DND-41 (cell line): ENCODE measurements at regions not wholly inside any gene's neighbourhood (a gene's known extent, or its start where the extent isn't known, plus 50 kb on each side); places are given as distances from the start of the nearest gene placed in this dataset.

Source experiments
- ATAC-seq: fragments of 200-7000 bp; cut with Tn5 transposase; 3 replicates; pipeline ENCODE4 v1.9.1; 2021; ENCODE audit warnings: low read depth; ENCODE audit not compliant: insufficient read depth
- DNase-seq: peaks from one replicate; pipeline ENCODE4 v3.0.0-alpha.2; 2020
- H2AFZ ChIP-seq: 2 replicates; pipeline ENCODE4 v1.6.0; 2012; ENCODE audit warnings: low read depth, low read length
- H3K27ac ChIP-seq: 2 replicates; pipeline ENCODE4 v1.5.1; 2012; ENCODE audit warnings: low read length, inconsistent platforms
- H3K27me3 ChIP-seq: fragments of 200-600 bp; sonication (generic); 2 replicates; pipeline ENCODE4 v1.6.0; 2012; ENCODE audit warnings: low read length, mild to moderate bottlenecking, inconsistent platforms; ENCODE audit not compliant: insufficient read depth, poor library complexity
- H3K36me3 ChIP-seq: 2 replicates; pipeline ENCODE4 v1.5.1; 2012; ENCODE audit warnings: low read length, inconsistent platforms; ENCODE audit not compliant: insufficient read depth
- H3K4me1 ChIP-seq: 2 replicates; pipeline ENCODE4 v1.5.1; 2012; ENCODE audit warnings: mild to moderate bottlenecking, low read length; ENCODE audit not compliant: insufficient read depth
- H3K4me2 ChIP-seq: 2 replicates; pipeline ENCODE4 v1.6.0; 2012; ENCODE audit warnings: mild to moderate bottlenecking, moderate library complexity, low read length, inconsistent platforms; ENCODE audit not compliant: insufficient read depth
- H3K4me3 ChIP-seq, 2 experiments: fragments of 200-600 bp in 1 of 2; shearing (Covaris generic) in 1 of 2; 2 replicates each; pipeline ENCODE4 v1.5.1; 2012 to 2016; ENCODE audit warnings: inconsistent platforms in 2 of 2, low read length in 2 of 2, mild to moderate bottlenecking in 2 of 2, low read depth in 1 of 2, moderate library complexity in 1 of 2
- H3K79me2 ChIP-seq: 2 replicates; pipeline ENCODE4 v1.6.0; 2012; ENCODE audit warnings: low read length, inconsistent platforms; ENCODE audit not compliant: insufficient read depth
- H3K9ac ChIP-seq: 2 replicates; pipeline ENCODE4 v1.6.0; 2012; ENCODE audit warnings: low read depth, mild to moderate bottlenecking, inconsistent platforms, low read length, moderate library complexity
- H3K9me3 ChIP-seq: 2 replicates; pipeline ENCODE4 v1.5.1; 2012; ENCODE audit warnings: low read length, moderate library complexity, mild to moderate bottlenecking, inconsistent platforms; ENCODE audit not compliant: insufficient read depth, severe bottlenecking
- H4K20me1 ChIP-seq: 2 replicates; pipeline ENCODE4 v1.6.0; 2012; ENCODE audit warnings: low read length; ENCODE audit not compliant: insufficient read depth
- EZH2 ChIP-seq: IDR thresholded peaks from 3 replicates; pipeline ENCODE4 v1.6.1; 2012; ENCODE audit warnings: borderline replicate concordance, low read depth, mild to moderate bottlenecking, moderate library complexity, low read length, inconsistent platforms; ENCODE audit not compliant: severe bottlenecking
- TF ChIP-seq, protein P1 (sequence below): IDR thresholded peaks from 2 replicates; pipeline ENCODE4 v1.5.1; 2012; ENCODE audit warnings: borderline replicate concordance, low read length, moderate library complexity, mild to moderate bottlenecking; ENCODE audit not compliant: poor library complexity, severe bottlenecking; ENCODE audit errors: extremely low read depth

DNA sequence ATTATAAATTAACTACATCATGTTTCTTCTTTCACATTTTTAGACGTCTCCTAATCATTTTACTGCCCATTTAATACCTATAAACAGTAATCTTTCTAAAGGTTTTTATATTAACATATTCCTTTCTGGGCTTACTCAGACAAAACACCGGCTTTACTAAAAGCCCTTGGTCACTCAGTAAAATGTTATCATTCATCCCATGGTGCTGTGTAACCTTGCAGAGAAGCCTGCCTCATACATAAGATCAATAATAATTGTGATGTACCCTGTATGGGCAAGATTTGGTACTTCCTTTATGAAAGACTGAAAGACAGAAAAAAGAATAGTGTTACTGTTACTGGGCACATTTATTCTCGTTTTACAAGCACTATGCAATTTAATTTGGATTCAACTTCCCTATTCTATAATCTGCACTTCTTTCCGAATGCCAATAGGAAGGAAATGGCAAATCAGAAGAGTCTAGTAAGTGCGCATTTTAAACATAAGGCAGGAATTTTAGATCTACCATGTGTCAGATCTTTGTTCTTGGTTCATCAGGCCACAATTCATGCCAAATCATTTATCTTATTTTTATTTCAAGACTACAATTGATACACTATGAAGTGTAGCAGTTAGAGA lies 522.2 kb downstream of the CSNK1G3 start:
- Histone ChIP-seq H3K9ac (no peak overlapping the region), H3K79me2 (no peaks in the 10 kb centered on the region), H3K4me3 (no peak overlapping the region), H3K9me3 (no peaks in the 10 kb centered on the region), H3K4me1 (no peaks in the 10 kb centered on the region), H3K4me2 (no peak overlapping the region), H3K27ac (no peak overlapping the region), H4K20me1 (no peaks in the 10 kb centered on the region), H2AFZ (no peak overlapping the region), H3K36me3 (no peaks in the 10 kb centered on the region), H3K27me3 (no peaks in the 10 kb centered on the region)
- DNase-seq (no peak), ATAC-seq (no peak)
- TF ChIP-seq, protein P1, sequence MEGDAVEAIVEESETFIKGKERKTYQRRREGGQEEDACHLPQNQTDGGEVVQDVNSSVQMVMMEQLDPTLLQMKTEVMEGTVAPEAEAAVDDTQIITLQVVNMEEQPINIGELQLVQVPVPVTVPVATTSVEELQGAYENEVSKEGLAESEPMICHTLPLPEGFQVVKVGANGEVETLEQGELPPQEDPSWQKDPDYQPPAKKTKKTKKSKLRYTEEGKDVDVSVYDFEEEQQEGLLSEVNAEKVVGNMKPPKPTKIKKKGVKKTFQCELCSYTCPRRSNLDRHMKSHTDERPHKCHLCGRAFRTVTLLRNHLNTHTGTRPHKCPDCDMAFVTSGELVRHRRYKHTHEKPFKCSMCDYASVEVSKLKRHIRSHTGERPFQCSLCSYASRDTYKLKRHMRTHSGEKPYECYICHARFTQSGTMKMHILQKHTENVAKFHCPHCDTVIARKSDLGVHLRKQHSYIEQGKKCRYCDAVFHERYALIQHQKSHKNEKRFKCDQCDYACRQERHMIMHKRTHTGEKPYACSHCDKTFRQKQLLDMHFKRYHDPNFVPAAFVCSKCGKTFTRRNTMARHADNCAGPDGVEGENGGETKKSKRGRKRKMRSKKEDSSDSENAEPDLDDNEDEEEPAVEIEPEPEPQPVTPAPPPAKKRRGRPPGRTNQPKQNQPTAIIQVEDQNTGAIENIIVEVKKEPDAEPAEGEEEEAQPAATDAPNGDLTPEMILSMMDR: no peak
- TF ChIP-seq EZH2: no peak

DNA sequence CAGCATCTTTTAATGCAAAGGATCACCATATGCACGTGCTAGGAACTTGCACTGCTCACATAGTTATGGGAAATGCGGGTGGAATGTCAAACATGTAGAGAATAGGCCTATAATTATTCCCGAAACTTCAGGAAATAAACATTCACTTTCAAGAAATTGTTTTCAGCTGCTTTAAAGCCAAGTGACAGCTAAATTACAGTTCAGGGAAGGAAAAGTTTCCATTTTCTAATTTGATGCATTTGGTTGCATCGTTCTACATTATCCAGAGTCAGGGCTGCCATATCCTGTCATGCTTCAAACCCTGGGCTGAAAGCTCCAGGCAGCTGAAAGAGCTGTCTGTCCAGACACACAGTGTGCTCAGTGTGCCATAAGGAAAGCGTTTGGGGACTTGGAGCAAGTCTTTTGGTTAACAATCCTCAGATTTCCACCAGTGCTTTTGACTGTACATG lies 518.1 kb downstream of the CSNK1G3 start:
- Histone ChIP-seq H3K4me1 (no peaks in the 10 kb centered on the region), H4K20me1 (no peaks in the 10 kb centered on the region), H3K9me3 (no peaks in the 10 kb centered on the region), H3K27ac (no peak overlapping the region), H3K4me3 (no peak overlapping the region), H3K79me2 (no peaks in the 10 kb centered on the region), H3K36me3 (no peaks in the 10 kb centered on the region), H3K27me3 (no peaks in the 10 kb centered on the region), H2AFZ (peak overlapping the region; percentile 46; the same call in 1 of the 2 replicates), H3K4me2 (no peak overlapping the region), H3K9ac (no peak overlapping the region)
- no peak for DNase-seq
- TF ChIP-seq EZH2: no peak
- TF ChIP-seq, protein P1: no peak
- ATAC-seq: no peak

DNA sequence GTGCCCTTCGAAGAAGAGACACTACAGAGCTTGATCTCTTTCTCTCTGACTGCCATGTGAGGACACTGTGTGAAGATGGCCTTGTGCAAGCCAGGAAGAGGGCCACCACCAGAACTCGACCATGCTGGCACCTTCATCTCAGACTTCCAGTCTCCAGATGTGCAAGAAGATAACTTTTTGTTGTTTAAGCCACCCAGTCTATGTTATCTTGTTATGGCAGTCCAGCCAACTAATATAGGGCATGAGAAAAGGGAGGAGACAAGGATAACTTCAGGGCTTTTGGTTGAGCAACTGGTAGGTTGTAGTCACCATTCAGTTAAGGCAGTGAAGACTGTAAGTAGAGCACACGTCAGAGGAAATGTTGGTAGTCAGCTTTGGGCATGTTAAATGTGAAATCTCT lies 515.5 kb downstream of the CSNK1G3 start:
- H3K9ac ChIP-seq: no peak overlapping the region
- H3K4me3 ChIP-seq: no peak overlapping the region
- ATAC-seq: no peak
- no peaks in the 10 kb centered on the region for H3K79me2 ChIP-seq
- H3K9me3 ChIP-seq: no peaks in the 10 kb centered on the region
- no peaks in the 10 kb centered on the region for H3K27me3 ChIP-seq
- H2AFZ ChIP-seq: no peak overlapping the region
- H3K36me3 ChIP-seq: no peaks in the 10 kb centered on the region
- no peak overlapping the region for H3K4me2 ChIP-seq
- H3K4me1 ChIP-seq: no peaks in the 10 kb centered on the region
- no peak overlapping the region for H3K27ac ChIP-seq
- H4K20me1 ChIP-seq: no peaks in the 10 kb centered on the region
- TF ChIP-seq, protein P1: no peak
- TF ChIP-seq EZH2: no peak
- no peak for DNase-seq
